H9 (cell line): ENCODE measurements at regions not wholly inside any gene's neighbourhood (a gene's known extent, or its start where the extent isn't known, plus 50 kb on each side); places are given as distances from the start of the nearest gene placed in this dataset.

Experiments
- DNase-seq: peaks from one replicate; pipeline ENCODE4 v3.0.0-alpha.2; 2017
- H2AFZ ChIP-seq: one replicate; pipeline ENCODE4 v1.6.1; 2013; ENCODE audit warnings: mild to moderate bottlenecking, low read length, control low read depth, moderate library complexity
- H2AK5ac ChIP-seq: 2 replicates; pipeline ENCODE4 v1.6.1; 2013; ENCODE audit warnings: low read length, control low read depth, mixed read lengths; ENCODE audit not compliant: insufficient read length
- H2BK120ac ChIP-seq: one replicate; pipeline ENCODE4 v1.6.1; 2013; ENCODE audit warnings: low read depth, mild to moderate bottlenecking, low read length, control low read depth, inconsistent platforms; ENCODE audit not compliant: poor library complexity, severe bottlenecking
- H2BK12ac ChIP-seq: 2 replicates; pipeline ENCODE4 v1.6.1; 2013; ENCODE audit warnings: low read length, control low read depth, mixed read lengths, low read depth; ENCODE audit not compliant: insufficient read length
- H2BK15ac ChIP-seq: 2 replicates; pipeline ENCODE4 v1.6.1; 2013; ENCODE audit warnings: low read depth, low read length, control low read depth
- H2BK20ac ChIP-seq: one replicate; pipeline ENCODE4 v1.6.1; 2013; ENCODE audit warnings: low read depth, mild to moderate bottlenecking, low read length, control low read depth, inconsistent platforms; ENCODE audit not compliant: poor library complexity, severe bottlenecking
- H2BK5ac ChIP-seq: 2 replicates; pipeline ENCODE4 v1.6.1; 2013; ENCODE audit warnings: low read length, control low read depth, mixed read lengths; ENCODE audit not compliant: insufficient read length
- H3K14ac ChIP-seq: 2 replicates; pipeline ENCODE4 v1.6.1; 2013; ENCODE audit warnings: low read length, control low read depth; ENCODE audit not compliant: insufficient read depth
- H3K18ac ChIP-seq: 2 replicates; pipeline ENCODE4 v1.6.1; 2013; ENCODE audit warnings: low read depth, mild to moderate bottlenecking, mixed read lengths, low read length, control low read depth; ENCODE audit not compliant: insufficient read length
- H3K23ac ChIP-seq: 2 replicates; pipeline ENCODE4 v1.6.1; 2013; ENCODE audit warnings: low read length, control low read depth, mixed read lengths, low read depth; ENCODE audit not compliant: insufficient read length
- H3K23me2 ChIP-seq: 2 replicates; pipeline ENCODE4 v1.6.1; 2013; ENCODE audit warnings: low read depth, mild to moderate bottlenecking, mixed read lengths, low read length, control low read depth; ENCODE audit not compliant: insufficient read length, poor library complexity, severe bottlenecking
- H3K27ac ChIP-seq: 2 replicates; pipeline ENCODE4 v1.5.1; 2013; ENCODE audit warnings: low read length, control low read depth, mixed read lengths, low read depth; ENCODE audit not compliant: insufficient read length
- H3K27me3 ChIP-seq: 2 replicates; pipeline ENCODE4 v1.6.1; 2013; ENCODE audit warnings: low read length, control low read depth, inconsistent platforms; ENCODE audit not compliant: insufficient read depth
- H3K4ac ChIP-seq: 2 replicates; pipeline ENCODE4 v1.6.1; 2013; ENCODE audit warnings: low read depth, mild to moderate bottlenecking, control low read depth, inconsistent platforms, low read length, moderate library complexity
- H3K4me1 ChIP-seq: 2 replicates; pipeline ENCODE4 v1.6.1; 2013; ENCODE audit warnings: low read length, control low read depth, inconsistent platforms; ENCODE audit not compliant: insufficient read depth
- H3K4me2 ChIP-seq: 2 replicates; pipeline ENCODE4 v1.6.1; 2013; ENCODE audit warnings: low read length, control low read depth, mixed read lengths; ENCODE audit not compliant: insufficient read length, insufficient read depth
- H3K56ac ChIP-seq: 2 replicates; pipeline ENCODE4 v1.6.1; 2013; ENCODE audit warnings: low read depth, mild to moderate bottlenecking, mixed read lengths, low read length, control low read depth; ENCODE audit not compliant: insufficient read length
- H3K79me1 ChIP-seq: 2 replicates; pipeline ENCODE4 v1.6.1; 2013; ENCODE audit warnings: low read depth, mild to moderate bottlenecking, moderate library complexity, low read length, control low read depth, inconsistent platforms; ENCODE audit not compliant: insufficient read depth, poor library complexity, severe bottlenecking
- H3K79me2 ChIP-seq: 2 replicates; pipeline ENCODE4 v1.6.1; 2013; ENCODE audit warnings: low read length, control low read depth, inconsistent platforms; ENCODE audit not compliant: insufficient read depth
- H3K9ac ChIP-seq: 2 replicates; pipeline ENCODE4 v1.6.1; 2013; ENCODE audit warnings: low read length, control low read depth, mixed read lengths; ENCODE audit not compliant: insufficient read length; ENCODE audit errors: extremely low read depth
- H3K9me3 ChIP-seq: one replicate; pipeline ENCODE4 v1.6.1; 2013; ENCODE audit warnings: low read depth, low read length, inconsistent platforms; ENCODE audit not compliant: control insufficient read depth
- H3T11ph ChIP-seq: one replicate; pipeline ENCODE4 v1.6.1; 2013; ENCODE audit warnings: mild to moderate bottlenecking, low read length, control low read depth, inconsistent platforms
- H4K20me1 ChIP-seq: one replicate; pipeline ENCODE4 v1.6.1; 2013; ENCODE audit not compliant: control insufficient read depth, insufficient read length, insufficient read depth
- H4K5ac ChIP-seq: 2 replicates; pipeline ENCODE4 v1.6.1; 2013; ENCODE audit warnings: low read depth, mild to moderate bottlenecking, mixed read lengths, low read length, control low read depth; ENCODE audit not compliant: insufficient read length
- H4K8ac ChIP-seq: replicated peaks from 2 replicates; pipeline ENCODE4 v1.6.1; 2013; ENCODE audit warnings: low read length, control low read depth, mixed read lengths, low read depth; ENCODE audit not compliant: insufficient read length
- H4K91ac ChIP-seq: 2 replicates; pipeline ENCODE4 v1.6.1; 2013; ENCODE audit warnings: low read depth, mild to moderate bottlenecking, moderate library complexity, mixed read lengths, low read length, control low read depth; ENCODE audit not compliant: insufficient read length
- H3K27ac Mint-ChIP-seq, 3 experiments: 2 replicates in 2 of 3; 3 replicates in 1 of 3; pipeline ENCODE4 v1.8.0; 2020 to 2021; ENCODE audit warnings: mixed read lengths in 3 of 3, mild to moderate bottlenecking in 1 of 3, moderate library complexity in 1 of 3
- H3K27me3 Mint-ChIP-seq: 2 replicates; pipeline ENCODE4 v1.8.0; 2021; ENCODE audit warnings: low read depth, mild to moderate bottlenecking, moderate library complexity, mixed read lengths
- H3K36me3 Mint-ChIP-seq, 3 experiments: 2 replicates in 2 of 3; 3 replicates in 1 of 3; pipeline ENCODE4 v1.8.0; 2020 to 2021; ENCODE audit warnings: low read depth in 3 of 3, mixed read lengths in 3 of 3; ENCODE audit not compliant: insufficient read depth in 1 of 3
- H3K4me1 Mint-ChIP-seq, 2 experiments: 2 replicates each; pipeline ENCODE4 v1.8.0; 2020; ENCODE audit warnings: mixed read lengths in 2 of 2
- H3K4me3 Mint-ChIP-seq, 2 experiments: 2 replicates in 1 of 2; 3 replicates in 1 of 2; pipeline ENCODE4 v1.8.0; 2020 to 2021; ENCODE audit warnings: mild to moderate bottlenecking in 2 of 2, mixed read lengths in 2 of 2, moderate library complexity in 1 of 2
- H3K9me3 Mint-ChIP-seq, 2 experiments: 2 replicates in 1 of 2; 3 replicates in 1 of 2; pipeline ENCODE4 v1.8.0; 2020; ENCODE audit warnings: mild to moderate bottlenecking in 2 of 2, mixed read lengths in 2 of 2, moderate library complexity in 1 of 2
- WGBS: extraction: QIAGEN DNeasy Blood & Tissue Kit; methylation state at CpG from one replicate; pipeline ENCODE4 v1.1.7; 2013; ENCODE audit warnings: missing lambda C conversion rate, low lambda C conversion rate, mixed read lengths; ENCODE audit not compliant: insufficient read length; ENCODE audit errors: extremely low coverage; 5-methylcytosine and 5-hydroxymethylcytosine counted together
- TF ChIP-seq, protein P1 (sequence below): fragments of 200-600 bp; sonication (generic); conservative IDR thresholded peaks from 3 replicates; pipeline ENCODE4 v1.8.0; 2021; ENCODE audit warnings: antibody characterized with exemption, mild to moderate bottlenecking

- TF ChIP-seq, protein P1, sequence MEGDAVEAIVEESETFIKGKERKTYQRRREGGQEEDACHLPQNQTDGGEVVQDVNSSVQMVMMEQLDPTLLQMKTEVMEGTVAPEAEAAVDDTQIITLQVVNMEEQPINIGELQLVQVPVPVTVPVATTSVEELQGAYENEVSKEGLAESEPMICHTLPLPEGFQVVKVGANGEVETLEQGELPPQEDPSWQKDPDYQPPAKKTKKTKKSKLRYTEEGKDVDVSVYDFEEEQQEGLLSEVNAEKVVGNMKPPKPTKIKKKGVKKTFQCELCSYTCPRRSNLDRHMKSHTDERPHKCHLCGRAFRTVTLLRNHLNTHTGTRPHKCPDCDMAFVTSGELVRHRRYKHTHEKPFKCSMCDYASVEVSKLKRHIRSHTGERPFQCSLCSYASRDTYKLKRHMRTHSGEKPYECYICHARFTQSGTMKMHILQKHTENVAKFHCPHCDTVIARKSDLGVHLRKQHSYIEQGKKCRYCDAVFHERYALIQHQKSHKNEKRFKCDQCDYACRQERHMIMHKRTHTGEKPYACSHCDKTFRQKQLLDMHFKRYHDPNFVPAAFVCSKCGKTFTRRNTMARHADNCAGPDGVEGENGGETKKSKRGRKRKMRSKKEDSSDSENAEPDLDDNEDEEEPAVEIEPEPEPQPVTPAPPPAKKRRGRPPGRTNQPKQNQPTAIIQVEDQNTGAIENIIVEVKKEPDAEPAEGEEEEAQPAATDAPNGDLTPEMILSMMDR: no peak
- Histone ChIP-seq H4K20me1 (no peaks in the 10 kb centered on the region), H3K4me2 (no peak overlapping the region)
Measured at GRCh38 chr10:8360365-8360764, 305.9 kb downstream of the GATA3 start.

More at GRCh38 chr10:8360365-8360764, 305.9 kb downstream of the GATA3 start:
- Histone ChIP-seq H3K4me1 (no peaks in the 10 kb centered on the region), H2BK12ac (no peak overlapping the region), H2BK5ac (no peak overlapping the region), H3K56ac (no peak overlapping the region), H2BK15ac (no peak overlapping the region), H3K9ac (no peak overlapping the region), H2BK20ac (no peak overlapping the region), H3K23ac (no peak overlapping the region), H4K91ac (no peak overlapping the region), H3K79me2 (no peaks in the 10 kb centered on the region), H2AFZ (no peak overlapping the region), H3K9me3 (no peaks in the 10 kb centered on the region), H3K23me2 (no peaks in the 10 kb centered on the region), H3T11ph (no peak overlapping the region), H3K4ac (no peak overlapping the region), H3K79me1 (no peaks in the 10 kb centered on the region), H3K18ac (no peak overlapping the region), H4K8ac (no peak overlapping the region), H3K27ac (no peak overlapping the region), H2BK120ac (no peak overlapping the region), H3K14ac (no peak overlapping the region), H3K27me3 (no peaks in the 10 kb centered on the region), H2AK5ac (no peak overlapping the region), H4K5ac (no peak overlapping the region)
- Mint-ChIP-seq H3K9me3 (peaks cover 0 to 5% of the 10 kb centered on the region in 2 experiments; a peak in 3 of 5 replicates), H3K4me1 (no peaks in the 10 kb centered on the region), H3K27me3 (peaks cover 5% of the 10 kb centered on the region), H3K36me3 (no peaks in the 10 kb centered on the region; a peak in 1 of 7 replicates), H3K27ac (no peak overlapping the region), H3K4me3 (no peak overlapping the region)
- DNase-seq: no peak
- no CpG with 5 or more reads among the region's 7 CpGs for WGBS
